Fibroblast of skin of back (primary cell): ENCODE measurements at regions not wholly inside any gene's neighbourhood (a gene's known extent, or its start where the extent isn't known, plus 50 kb on each side); places are given as distances from the start of the nearest gene placed in this dataset.

Experiments used
- DNase-seq: peaks from one replicate; pipeline ENCODE4 v3.0.0-alpha.2; 2013

DNA sequence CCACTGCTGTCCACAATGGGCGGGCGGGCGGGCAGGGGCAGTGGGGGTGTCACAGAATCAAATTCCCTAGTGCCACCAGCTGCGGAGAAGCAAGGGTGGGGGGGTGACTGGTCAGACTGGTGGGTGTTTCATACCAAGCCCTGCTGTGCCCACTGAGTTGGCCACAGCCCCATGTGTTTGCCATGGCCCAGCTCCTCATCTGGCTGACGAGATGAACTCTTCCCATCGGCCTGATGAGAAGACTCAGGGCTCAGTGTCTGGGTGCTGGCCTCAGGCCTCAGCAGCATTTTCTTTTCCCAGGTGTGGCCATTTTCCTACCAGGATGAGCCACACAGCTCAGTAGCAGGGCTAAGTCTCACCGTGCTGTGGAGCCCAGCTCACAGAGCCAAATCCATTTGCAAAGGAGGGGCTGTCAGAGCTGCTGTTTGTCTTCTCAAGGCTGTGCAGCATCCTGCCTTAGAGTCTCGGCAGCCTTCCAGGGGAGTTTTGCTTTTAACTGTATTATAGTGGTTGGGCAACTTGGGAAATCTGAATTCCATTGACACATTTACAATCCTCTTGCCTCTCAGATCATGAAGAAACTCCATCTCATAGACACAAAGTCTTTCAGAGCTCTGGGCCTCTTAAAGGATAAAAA lies 176.8 kb downstream of the ABHD5 start:
- peak; percentile 92 for DNase-seq

DNA sequence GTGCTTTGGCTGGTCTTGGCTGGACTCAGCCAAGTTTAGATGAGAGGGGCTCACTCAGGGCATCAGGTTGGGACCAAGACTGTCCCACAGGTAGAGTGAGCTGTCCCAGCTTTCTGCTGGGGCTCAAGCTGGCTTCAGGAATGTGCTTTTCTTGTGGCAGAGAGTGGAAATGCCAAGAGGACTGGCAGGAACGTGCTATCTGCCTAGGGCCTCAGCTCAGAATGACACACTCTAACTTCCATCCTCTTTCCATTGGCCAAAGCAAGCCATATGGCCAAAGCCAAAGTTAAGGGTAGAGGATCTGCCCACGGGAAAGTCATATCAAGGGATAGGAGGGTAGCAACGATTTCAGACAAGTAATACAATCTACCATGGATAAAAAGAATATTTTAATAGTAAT lies 178.8 kb downstream of the ABHD5 start:
- DNase-seq = peak; percentile 33

GRCh38 chr3:43870120-43870519 lies 179.4 kb downstream of the ABHD5 start:
- DNase-seq = peak; percentile 90

DNA sequence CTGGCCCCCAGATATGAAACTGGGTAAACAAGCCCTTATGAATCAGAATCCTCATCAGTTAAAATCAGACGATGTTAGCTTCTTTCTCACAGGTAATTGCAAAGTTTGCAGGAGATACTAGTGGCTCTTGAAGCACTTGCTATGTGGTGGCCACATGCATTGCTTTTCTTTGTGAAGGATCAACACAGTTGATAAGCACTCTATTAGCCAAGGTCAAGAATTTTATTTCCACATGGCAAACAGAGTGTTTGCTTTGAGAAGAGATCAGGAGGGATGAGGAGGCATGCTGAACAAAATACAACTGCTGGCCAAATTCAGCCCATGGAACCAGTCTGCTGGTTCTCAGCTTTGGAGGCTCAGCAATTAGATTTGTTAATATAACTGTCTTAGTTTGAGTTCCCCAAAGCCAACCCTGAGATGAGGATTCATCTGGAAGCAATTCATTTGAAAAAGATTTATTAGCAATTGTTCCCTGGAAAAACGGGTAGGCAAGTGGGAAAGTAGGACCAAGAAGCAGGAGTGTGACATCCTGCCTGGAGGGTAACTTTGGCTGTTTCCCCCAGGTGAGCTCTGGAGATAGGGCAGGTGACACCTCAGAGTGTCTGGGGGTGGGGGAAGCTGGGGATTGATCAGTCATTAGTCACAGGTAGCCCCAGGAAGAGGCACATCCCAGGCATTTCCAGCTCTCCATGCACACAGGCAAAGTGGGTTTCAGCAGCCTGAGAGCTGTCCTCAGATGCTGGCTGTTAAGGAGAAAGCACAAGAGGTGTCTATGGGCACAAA lies 180.3 kb downstream of the ABHD5 start:
- peak; percentile 16 for DNase-seq

GRCh38 chr3:43871627-43872245 lies 181.0 kb downstream of the ABHD5 start:
- DNase-seq = no peak

GRCh38 chr3:43872301-43872700 lies 181.6 kb downstream of the ABHD5 start:
- DNase-seq = peak; percentile 99

- peak; percentile 95 for DNase-seq
Observed at GRCh38 chr3:43872901-43873300, 182.2 kb downstream of the ABHD5 start.

DNA sequence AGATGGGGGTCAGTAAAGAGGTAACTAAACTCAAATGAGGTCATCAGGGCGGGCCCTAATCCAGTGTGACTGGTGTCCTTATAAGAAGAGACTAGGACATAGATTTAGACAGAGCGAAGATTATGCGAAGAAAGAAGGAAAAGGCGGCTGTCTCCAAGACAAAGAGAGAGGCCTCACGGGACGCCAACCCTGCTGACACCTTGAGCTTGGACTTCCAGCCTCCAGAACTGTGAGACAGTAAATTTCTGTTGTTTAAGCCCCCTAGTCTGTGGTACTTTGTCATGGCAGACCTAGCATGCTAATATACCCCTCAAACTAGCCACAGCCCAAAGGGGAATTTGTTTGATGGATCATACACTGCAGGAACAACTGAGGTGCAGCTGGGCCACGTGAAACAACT lies 183.0 kb downstream of the ABHD5 start:
- DNase-seq = peak; percentile 38

GRCh38 chr3:43874290-43874689 lies 183.6 kb downstream of the ABHD5 start:
- DNase-seq = no peak

- DNase-seq = no peak
Observed at GRCh38 chr3:43874731-43875130, 184.0 kb downstream of the ABHD5 start.

DNA sequence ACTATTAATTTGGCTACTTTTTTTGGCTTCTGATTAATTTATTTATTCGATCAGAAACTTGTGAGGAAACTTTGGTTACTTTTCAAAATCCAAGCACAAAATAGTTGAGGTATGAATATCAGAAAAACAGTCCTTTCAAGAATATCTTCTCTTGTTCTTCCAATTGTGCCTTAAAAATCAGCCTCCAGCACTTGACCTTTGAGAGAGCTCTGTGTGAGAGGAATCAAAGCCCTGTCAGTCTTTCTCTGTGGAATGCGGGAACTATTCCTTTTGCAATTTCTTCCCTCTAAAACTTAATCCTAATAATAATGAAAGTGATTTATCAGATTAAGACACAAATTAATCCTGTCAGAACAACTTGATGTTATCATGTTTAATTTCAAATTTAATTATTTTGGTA lies 185.9 kb downstream of the ABHD5 start:
- DNase-seq = no peak

DNA sequence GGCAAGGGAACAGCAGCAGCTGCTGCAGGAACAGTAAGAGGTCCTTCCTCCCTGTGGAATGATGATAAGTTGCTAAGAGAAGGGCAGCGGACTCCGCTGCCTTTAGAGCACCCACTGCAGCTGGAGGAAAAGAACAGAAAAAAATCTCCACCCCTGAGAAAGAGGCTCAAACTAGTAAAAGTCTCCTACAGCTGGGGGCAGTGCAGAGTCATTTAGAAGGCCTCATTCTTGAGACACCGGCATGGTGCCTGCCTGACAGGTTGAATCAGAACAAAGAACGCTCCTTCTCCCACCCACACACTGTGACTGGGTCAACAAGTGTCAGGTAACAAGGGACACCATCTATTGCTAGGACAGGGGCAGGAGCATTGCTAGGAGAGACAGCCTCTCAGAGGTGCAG lies 188.4 kb downstream of the ABHD5 start:
- no peak for DNase-seq

- no peak for DNase-seq
Observed at GRCh38 chr3:43882976-43883680, 192.4 kb downstream of the ABHD5 start.

- DNase-seq = no peak
Observed at GRCh38 chr3:43883729-43884396, 193.1 kb downstream of the ABHD5 start.

DNA sequence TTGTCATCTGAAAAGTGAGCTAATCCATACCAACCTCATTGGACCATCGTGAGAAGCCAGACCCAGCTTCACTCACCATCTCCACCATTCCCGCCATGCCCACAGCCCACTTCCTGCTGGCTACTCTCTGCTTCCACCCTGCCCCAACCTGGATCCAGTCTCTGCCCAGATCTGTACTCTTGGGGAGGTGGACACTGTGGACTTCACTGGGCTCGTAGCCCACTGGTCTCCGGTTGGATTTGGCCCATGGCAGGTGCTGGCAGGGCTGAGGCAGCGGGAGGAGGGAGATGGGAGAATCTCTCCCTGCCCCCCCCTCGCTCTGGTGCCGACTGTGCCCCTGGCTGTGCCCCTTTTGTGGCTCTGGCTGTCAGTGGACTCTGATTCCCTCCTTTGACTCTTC lies 193.8 kb downstream of the ABHD5 start:
- DNase-seq = no peak

GRCh38 chr3:43885908-43886618 lies 195.3 kb downstream of the ABHD5 start:
- DNase-seq = no peak

- DNase-seq = no peak
Observed at GRCh38 chr3:43892061-43892460, 201.3 kb downstream of the ABHD5 start.

DNA sequence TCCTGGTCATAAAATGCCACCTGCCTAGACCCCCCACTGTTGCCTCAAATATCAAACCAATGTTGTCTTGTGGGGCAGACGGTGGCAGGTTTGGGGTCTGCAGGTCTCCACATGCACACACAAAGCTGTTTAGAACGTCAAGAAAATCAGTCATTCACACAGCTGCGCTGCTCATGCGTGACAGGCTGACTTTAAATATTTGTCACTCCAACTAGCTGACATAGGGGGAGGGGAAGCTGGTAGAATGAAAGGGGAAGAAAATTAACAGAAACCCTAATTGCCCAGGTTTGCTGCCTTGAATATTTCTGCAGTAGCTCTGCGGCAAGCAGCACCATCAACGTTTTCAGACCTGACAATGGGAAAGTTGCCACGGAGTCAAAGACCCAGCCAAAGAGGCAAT lies 201.8 kb downstream of the ABHD5 start:
- no peak for DNase-seq

GRCh38 chr3:43893727-43894126 lies 203.0 kb downstream of the ABHD5 start:
- DNase-seq = peak; percentile 48

DNA sequence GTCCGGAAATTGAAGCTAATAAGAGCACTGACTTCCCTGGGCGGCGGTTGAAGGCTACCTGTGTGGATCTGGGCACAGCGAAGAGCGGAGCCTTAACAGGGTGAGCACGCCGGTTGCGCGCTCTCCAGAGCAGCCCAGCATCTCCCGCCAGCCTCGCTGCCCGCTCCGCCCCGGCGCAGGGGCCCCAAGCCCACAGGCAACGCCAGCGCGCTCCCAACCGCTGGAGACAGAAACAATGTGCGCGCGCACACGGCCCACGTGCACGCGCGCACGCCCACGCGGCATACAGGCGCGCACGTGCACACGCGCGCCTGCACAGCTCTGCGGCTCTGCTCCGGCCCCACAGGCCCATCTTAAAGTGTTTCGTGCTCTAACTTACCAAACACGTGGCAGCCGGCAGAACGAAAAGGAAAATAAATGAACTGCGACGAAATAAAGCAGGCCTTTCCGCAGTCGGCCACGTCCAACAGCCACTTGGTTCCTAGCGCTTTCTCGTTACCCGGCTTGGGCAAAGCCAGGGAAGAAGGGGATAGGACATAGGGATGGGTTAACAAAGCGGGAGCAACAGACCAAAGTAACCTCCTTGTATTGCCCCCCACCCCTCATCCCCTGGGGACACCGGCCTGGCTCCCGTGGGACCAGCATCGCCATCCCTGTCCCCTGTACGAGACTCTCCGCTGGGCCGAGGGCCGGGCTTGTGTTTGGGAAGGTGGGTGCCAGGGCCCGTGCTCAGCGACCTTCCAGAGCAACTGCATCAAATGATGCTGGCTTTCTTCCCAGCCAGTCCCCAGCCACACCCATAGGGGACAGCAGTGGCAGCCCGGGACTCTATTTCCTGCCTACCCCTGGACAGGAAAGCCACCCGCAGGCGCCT lies 203.7 kb downstream of the ABHD5 start:
- DNase-seq = peak; percentile 70

DNA sequence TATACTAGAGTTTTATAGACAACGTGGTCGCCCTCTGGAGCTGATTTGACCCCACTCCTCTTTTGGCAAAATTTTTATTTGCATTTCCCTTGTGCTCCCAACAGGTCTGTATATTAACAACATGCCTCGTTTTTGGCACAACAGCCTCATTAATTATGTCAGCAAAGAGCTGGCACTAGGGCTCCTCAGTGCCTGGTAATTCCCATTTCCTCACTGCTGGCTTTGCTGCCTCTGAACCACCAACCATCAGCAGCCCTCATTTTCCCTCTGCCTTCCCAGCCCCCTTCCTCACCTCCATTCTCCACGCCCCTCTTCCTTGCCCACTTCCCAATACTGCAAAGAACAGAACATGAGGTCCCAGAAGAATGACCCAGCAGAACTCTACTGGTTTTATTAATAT lies 204.8 kb downstream of the ABHD5 start:
- DNase-seq = no peak
